Peyer's patch (tissue), 4 donors: ENCODE measurements at regions not wholly inside any gene's neighbourhood (a gene's known extent, or its start where the extent isn't known, plus 50 kb on each side); places are given as distances from the start of the nearest gene placed in this dataset.

Experiments
- POLR2A ChIP-seq, 2 donors: fragments of 450-650 bp; IDR thresholded peaks; one replicate each; pipeline ENCODE4 v1.5.1; 2017; ENCODE audit warnings: antibody characterized with exemption in 2 of 2, mild to moderate bottlenecking in 2 of 2, moderate library complexity in 2 of 2
- TF ChIP-seq, protein P1 (sequence below), 6 experiments: fragments of 450-650 bp in 4 of 6; fragments of 200-600 bp in 2 of 6; sonication (generic) in 1 of 6; IDR thresholded peaks; one replicate each; pipeline ENCODE4 v1.5.1; 2017 to 2019; ENCODE audit warnings: antibody characterized with exemption in 6 of 6, mild to moderate bottlenecking in 3 of 6, moderate library complexity in 1 of 6

DNA sequence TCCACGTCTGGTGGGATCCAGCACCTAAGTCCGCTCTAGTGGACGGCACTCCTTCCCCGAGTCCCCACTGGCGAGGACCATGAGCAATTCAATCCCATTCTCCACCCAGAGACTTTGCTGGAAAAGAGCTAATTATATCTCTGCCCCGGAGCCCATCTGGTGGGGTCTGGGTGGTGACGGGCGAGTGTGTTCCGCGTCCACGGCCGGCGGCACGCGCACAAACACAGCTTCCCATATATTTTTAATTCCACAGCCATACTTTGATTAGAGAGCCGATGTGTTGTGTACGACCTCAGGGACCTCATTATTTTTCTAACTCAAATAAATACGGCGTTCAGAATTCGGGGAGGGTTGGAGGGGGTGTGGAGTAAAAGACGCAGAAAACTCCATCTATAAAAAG lies 64.1 kb upstream of the ADGRE5 start:
- TF ChIP-seq POLR2A (IDR thresholded peaks at IDR 0.05), result no peak
- TF ChIP-seq, protein P1, sequence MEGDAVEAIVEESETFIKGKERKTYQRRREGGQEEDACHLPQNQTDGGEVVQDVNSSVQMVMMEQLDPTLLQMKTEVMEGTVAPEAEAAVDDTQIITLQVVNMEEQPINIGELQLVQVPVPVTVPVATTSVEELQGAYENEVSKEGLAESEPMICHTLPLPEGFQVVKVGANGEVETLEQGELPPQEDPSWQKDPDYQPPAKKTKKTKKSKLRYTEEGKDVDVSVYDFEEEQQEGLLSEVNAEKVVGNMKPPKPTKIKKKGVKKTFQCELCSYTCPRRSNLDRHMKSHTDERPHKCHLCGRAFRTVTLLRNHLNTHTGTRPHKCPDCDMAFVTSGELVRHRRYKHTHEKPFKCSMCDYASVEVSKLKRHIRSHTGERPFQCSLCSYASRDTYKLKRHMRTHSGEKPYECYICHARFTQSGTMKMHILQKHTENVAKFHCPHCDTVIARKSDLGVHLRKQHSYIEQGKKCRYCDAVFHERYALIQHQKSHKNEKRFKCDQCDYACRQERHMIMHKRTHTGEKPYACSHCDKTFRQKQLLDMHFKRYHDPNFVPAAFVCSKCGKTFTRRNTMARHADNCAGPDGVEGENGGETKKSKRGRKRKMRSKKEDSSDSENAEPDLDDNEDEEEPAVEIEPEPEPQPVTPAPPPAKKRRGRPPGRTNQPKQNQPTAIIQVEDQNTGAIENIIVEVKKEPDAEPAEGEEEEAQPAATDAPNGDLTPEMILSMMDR (IDR thresholded peaks at IDR 0.05), result no peak
